ENCODE measurements at regions not wholly inside any gene's neighbourhood (a gene's known extent, or its start where the extent isn't known, plus 50 kb on each side); places are given as distances from the start of the nearest gene placed in this dataset.

DNA sequence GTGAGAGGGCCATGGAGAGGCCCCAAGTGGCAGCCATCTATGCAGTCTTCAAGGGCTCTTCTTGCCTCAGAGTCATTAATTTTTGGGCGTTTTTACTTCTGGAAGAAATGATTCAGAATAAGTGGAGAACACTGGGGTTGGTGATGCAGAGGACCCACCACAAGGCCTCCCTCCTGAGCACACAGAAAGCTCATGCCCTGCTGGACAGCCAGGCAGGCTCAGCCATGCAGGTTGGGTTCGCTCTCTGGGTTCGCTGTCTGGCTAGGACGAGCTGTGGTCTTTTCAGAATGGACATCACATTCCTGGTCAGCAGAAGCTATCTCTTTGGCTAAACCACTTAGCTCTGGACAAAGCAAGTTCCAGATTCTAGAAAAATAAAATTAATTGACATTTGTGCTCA lies 480.8 kb downstream of the RPS24 start:
- Histone ChIP-seq H3K4me3 (ENCODE audit: control extremely low read depth in 1 of 5, extremely low read depth in 1 of 5, insufficient read depth in 1 of 5, low read depth in 2 of 5, low read length in 4 of 5) (no peak overlapping the region), H2AFZ (ENCODE audit: insufficient read depth, low read depth, low read length, poor library complexity, severe bottlenecking) (no peak overlapping the region), H3K79me2 (ENCODE audit: control insufficient read depth, insufficient read depth, low read length) (no peaks in the 10 kb centered on the region), H3K9ac (ENCODE audit: low read length) (no peak overlapping the region), H3K4me2 (replicated peaks; ENCODE audit: low read depth, low read length, poor library complexity, severe bottlenecking) (no peak overlapping the region), H3K9me3 (ENCODE audit: control extremely low read depth in 1 of 3, control insufficient read depth in 2 of 3, insufficient read depth in 1 of 3, low read length in 2 of 3) (no peaks in the 10 kb centered on the region), H3K27ac (ENCODE audit: low read length in 2 of 2) (no peak overlapping the region), H3K27me3 (replicated peaks in 1 of 4; ENCODE audit: control extremely low read depth in 1 of 4, control insufficient read depth in 3 of 4, insufficient read depth in 4 of 4, low read length in 3 of 4) (no peaks in the 10 kb centered on the region), H3K4me1 (ENCODE audit: control insufficient read depth in 2 of 2, insufficient read depth in 2 of 2, low read length in 2 of 2) (no peaks in the 10 kb centered on the region), H3K36me3 (replicated peaks in 1 of 2; ENCODE audit: control extremely low read depth in 1 of 2, control insufficient read depth in 1 of 2, extremely low read depth in 1 of 2, insufficient read depth in 2 of 2, low read length in 1 of 2) (no peaks in the 10 kb centered on the region), H4K20me1 (ENCODE audit: control insufficient read depth, insufficient read depth, low read length, poor library complexity, severe bottlenecking) (no peaks in the 10 kb centered on the region)
- POLR2A ChIA-PET, result no interaction called here
- WGBS (ENCODE audit: insufficient coverage), result 97% methylated on average over 3 of the region's 4 CpGs
- Mint-ChIP-seq H3K4me3 (no peak overlapping the region), H3K9me3 (ENCODE audit: insufficient read depth) (no peaks in the 10 kb centered on the region), H3K27ac (no peak overlapping the region), H3K27me3 (peaks cover 19% of the 10 kb centered on the region), H3K4me1 (no peaks in the 10 kb centered on the region)
- ATAC-seq (ENCODE audit: low read depth) (no peak), DNase-seq (no peak)
- TF ChIP-seq, protein P1, sequence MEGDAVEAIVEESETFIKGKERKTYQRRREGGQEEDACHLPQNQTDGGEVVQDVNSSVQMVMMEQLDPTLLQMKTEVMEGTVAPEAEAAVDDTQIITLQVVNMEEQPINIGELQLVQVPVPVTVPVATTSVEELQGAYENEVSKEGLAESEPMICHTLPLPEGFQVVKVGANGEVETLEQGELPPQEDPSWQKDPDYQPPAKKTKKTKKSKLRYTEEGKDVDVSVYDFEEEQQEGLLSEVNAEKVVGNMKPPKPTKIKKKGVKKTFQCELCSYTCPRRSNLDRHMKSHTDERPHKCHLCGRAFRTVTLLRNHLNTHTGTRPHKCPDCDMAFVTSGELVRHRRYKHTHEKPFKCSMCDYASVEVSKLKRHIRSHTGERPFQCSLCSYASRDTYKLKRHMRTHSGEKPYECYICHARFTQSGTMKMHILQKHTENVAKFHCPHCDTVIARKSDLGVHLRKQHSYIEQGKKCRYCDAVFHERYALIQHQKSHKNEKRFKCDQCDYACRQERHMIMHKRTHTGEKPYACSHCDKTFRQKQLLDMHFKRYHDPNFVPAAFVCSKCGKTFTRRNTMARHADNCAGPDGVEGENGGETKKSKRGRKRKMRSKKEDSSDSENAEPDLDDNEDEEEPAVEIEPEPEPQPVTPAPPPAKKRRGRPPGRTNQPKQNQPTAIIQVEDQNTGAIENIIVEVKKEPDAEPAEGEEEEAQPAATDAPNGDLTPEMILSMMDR (IDR thresholded peaks at IDR 0.05), result no peak
- TF ChIP-seq EZH2 (IDR thresholded peaks at IDR 0.05; ENCODE audit: borderline replicate concordance, insufficient read depth, low read depth, low read length, poor library complexity, severe bottlenecking), result no peak
- CTCF ChIA-PET, result no interaction called here
- intact Hi-C loops (cut with micrococcal nuclease), result no loop called here

DNA sequence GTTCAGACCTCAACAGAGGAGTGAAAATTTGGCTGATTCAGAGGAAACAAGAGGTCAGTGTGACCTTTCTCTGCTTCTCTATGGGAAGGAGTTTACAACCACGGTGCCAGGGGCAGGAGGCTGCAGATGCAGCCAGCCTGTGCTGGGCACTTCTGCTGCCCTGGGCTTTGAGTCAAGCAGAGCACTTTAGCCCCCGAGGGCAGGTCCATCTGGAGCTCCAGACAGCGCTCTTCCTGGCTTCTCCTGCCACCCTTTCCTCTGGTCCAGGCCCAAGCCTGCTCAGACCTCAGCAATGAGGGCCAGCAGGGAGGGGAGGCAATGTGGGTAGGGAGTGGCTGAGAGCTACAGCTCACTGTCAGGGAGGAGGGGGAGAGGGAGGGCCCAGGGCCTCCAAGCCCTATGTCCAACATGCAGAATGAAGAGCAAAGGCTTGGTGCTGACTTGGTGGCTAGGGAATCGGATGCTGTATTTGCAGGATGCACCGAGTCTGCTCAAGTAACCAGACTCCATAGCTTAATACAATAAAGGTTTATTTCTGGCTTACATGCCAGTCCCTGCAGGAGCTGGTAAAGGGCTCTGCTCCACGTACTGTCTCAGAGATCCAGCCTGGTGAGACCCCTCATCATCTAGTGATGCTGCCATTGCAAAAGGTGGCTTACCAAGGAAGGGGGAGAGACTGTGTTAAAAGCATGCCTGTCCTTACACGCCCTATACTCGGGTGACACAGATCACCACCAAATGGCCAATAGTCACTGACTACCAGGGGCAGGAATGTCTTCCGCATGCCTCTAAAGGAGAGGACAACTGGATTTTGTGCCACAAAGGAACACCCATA lies 481.6 kb downstream of the RPS24 start:
- DNase-seq, result no peak
- Mint-ChIP-seq H3K27me3 (peaks cover 12% of the 10 kb centered on the region), H3K4me1 (no peaks in the 10 kb centered on the region), H3K9me3 (ENCODE audit: insufficient read depth) (no peaks in the 10 kb centered on the region), H3K27ac (no peak overlapping the region), H3K4me3 (no peak overlapping the region)
- TF ChIP-seq, protein P1 (IDR thresholded peaks at IDR 0.05), result no peak
- no peak for TF ChIP-seq EZH2 (IDR thresholded peaks at IDR 0.05; ENCODE audit: borderline replicate concordance, insufficient read depth, low read depth, low read length, poor library complexity, severe bottlenecking)
- no peaks in the 10 kb centered on the region for H3K4me1 ChIP-seq (ENCODE audit: control insufficient read depth in 2 of 2, insufficient read depth in 2 of 2, low read length in 2 of 2)
- no peak overlapping the region for H3K9ac ChIP-seq (ENCODE audit: low read length)
- intact Hi-C loops (cut with micrococcal nuclease), result no loop called here
- H3K79me2 ChIP-seq (ENCODE audit: control insufficient read depth, insufficient read depth, low read length), result no peaks in the 10 kb centered on the region
- no peak overlapping the region for H3K4me3 ChIP-seq (ENCODE audit: control extremely low read depth in 1 of 5, extremely low read depth in 1 of 5, insufficient read depth in 1 of 5, low read depth in 2 of 5, low read length in 4 of 5)
- ChIA-PET POLR2A (no interaction called here), CTCF (no interaction called here)
- H2AFZ ChIP-seq (ENCODE audit: insufficient read depth, low read depth, low read length, poor library complexity, severe bottlenecking), result no peak overlapping the region
- H3K9me3 ChIP-seq (ENCODE audit: control extremely low read depth in 1 of 3, control insufficient read depth in 2 of 3, insufficient read depth in 1 of 3, low read length in 2 of 3), result no peaks in the 10 kb centered on the region
- no peaks in the 10 kb centered on the region for H3K27me3 ChIP-seq (replicated peaks in 1 of 4; ENCODE audit: control extremely low read depth in 1 of 4, control insufficient read depth in 3 of 4, insufficient read depth in 4 of 4, low read length in 3 of 4)
- H4K20me1 ChIP-seq (ENCODE audit: control insufficient read depth, insufficient read depth, low read length, poor library complexity, severe bottlenecking), result no peaks in the 10 kb centered on the region
- no peak overlapping the region for H3K27ac ChIP-seq (ENCODE audit: low read length in 2 of 2)
- H3K4me2 ChIP-seq (replicated peaks; ENCODE audit: low read depth, low read length, poor library complexity, severe bottlenecking), result no peak overlapping the region
- no peak for ATAC-seq (ENCODE audit: low read depth)
- H3K36me3 ChIP-seq (replicated peaks in 1 of 2; ENCODE audit: control extremely low read depth in 1 of 2, control insufficient read depth in 1 of 2, extremely low read depth in 1 of 2, insufficient read depth in 2 of 2, low read length in 1 of 2), result no peaks in the 10 kb centered on the region
- 87% methylated on average over 5 of the region's 9 CpGs for WGBS (ENCODE audit: insufficient coverage)
